Caki2 (cell line): ENCODE measurements at regions not wholly inside any gene's neighbourhood (a gene's known extent, or its start where the extent isn't known, plus 50 kb on each side); places are given as distances from the start of the nearest gene placed in this dataset.

Source experiments
- DNase-seq: peaks from one replicate; pipeline ENCODE4 v3.0.0-alpha.2; 2015; ENCODE audit warnings: low read depth
- in situ Hi-C: cut with HindIII; loops from 2 replicates; pipeline ENCODE4 v1.10.0; 2016; ENCODE audit warnings: low sequenced_read_pairs, low pct_unique_long_range_greater_than_20kb, mixed read lengths

DNA sequence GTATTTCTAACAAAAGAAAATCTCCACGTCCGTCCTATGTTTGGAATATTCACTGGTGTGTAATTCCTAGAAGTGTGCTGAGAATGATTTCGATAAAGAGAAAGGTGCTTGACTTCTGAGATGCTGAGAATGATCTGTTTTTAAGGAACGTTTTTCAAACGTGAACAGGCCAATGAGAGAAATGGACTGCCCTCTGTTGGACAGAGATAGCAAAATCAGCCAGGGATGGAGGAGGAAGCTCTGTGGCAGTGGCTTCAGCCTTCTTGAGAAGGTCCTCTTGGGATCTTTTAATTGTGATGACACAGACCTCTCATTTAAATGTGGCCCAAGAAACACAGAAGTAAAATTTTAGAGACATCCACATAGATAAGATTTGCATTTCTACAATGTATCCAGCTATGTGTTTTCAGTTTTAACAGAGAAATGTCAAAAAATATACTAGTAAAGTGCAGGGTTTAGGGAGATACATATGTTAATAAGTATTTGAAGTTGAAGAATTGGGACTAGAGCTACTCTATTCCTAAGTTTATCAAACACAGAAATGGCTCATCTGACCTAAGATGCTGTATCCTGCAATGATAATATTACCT is 84.0 kb upstream of the RCN1 start:
- DNase-seq = peak; percentile 36
- in situ Hi-C loops = no loop called here

DNA sequence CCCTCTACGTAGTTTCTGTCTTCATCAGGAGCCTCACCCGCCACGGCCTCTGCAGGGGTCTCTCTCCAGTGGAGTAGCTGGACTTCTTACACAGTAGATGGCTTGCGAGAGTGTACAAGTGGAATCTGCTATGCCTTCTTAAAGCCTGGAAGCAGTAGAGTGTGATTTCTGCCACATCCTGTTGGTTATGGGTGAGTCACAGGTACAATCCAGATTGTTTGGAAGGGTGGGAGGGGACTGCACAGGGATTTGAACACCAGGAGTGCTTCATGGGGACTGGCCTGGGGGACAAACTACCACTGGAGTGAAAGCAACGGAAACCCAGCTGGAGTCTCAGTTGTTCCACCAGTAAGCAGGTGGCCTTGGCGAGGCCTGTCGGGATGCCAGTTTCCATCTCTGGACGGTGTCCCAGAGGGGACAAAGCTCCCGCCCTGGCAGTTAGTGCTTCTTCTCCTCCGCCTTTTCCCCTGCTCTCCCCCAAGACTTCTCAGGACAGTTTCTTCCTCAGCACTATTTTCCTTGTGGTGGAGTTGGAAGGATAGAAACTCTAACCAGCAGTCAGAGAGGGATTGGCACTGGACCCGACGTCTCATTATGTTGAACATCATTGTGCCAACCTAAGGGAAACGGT is 85.0 kb upstream of the RCN1 start:
- in situ Hi-C loops = no loop called here
- no peak for DNase-seq

DNA sequence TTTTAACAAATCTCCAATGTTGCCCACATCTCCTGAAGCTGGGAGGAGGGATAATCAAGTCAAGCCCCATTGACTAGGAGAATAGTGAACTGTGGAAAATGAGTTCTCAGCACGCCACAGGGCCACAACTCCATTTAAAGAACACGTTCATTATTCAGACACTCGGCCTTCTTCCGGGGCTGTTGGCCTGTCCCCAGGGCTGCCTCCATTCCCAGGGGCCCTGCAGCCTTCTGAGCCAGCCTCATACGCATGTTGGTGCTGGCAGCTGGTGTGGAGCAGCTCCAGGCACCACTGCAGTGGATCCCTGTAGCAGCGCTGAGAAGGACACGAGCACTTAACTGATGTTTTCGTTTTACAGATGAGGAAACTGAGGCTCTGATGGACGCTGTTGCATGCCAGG is 87.5 kb upstream of the RCN1 start:
- DNase-seq = peak; percentile 15
- in situ Hi-C loops = no loop called here

DNA sequence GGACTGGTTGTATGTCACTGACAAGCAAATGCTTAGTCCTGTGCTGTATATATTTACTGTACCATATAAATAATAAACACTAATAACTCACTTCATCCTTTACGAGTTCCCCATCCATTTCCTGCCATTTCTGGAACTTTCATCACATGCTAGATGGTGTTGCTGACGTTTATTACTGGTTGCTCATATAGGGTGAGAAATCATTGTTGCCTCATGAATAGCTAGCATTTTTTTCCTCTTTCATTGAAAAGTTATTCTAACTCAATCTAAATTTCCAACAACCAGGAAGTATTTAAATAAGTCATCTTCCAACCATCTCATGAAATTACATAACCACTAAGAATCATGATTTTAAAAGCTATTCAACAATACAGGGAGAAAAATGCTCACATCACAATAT is 88.6 kb upstream of the RCN1 start:
- no peak for DNase-seq
- in situ Hi-C loops = no loop called here

DNA sequence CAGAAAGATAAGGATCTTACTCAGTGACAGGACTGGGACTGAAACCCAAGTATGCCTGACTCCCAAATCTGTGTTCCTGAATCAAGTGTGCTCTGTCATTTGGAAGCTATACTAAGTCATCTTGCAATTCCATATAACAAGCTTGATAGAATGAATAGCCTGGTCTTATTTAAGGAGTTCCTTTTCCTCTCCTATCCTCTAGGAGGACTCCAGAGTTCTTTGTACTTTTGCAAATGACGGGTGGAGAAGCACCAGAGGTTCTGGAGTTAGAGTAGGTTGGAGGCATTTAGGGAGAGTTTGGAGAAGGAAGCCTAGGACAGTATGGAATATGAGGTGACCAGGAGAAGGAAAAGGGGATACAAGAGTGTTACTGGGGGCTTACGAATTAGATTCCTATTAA is 92.9 kb upstream of the RCN1 start:
- DNase-seq = no peak
- in situ Hi-C loops = no loop called here

DNA sequence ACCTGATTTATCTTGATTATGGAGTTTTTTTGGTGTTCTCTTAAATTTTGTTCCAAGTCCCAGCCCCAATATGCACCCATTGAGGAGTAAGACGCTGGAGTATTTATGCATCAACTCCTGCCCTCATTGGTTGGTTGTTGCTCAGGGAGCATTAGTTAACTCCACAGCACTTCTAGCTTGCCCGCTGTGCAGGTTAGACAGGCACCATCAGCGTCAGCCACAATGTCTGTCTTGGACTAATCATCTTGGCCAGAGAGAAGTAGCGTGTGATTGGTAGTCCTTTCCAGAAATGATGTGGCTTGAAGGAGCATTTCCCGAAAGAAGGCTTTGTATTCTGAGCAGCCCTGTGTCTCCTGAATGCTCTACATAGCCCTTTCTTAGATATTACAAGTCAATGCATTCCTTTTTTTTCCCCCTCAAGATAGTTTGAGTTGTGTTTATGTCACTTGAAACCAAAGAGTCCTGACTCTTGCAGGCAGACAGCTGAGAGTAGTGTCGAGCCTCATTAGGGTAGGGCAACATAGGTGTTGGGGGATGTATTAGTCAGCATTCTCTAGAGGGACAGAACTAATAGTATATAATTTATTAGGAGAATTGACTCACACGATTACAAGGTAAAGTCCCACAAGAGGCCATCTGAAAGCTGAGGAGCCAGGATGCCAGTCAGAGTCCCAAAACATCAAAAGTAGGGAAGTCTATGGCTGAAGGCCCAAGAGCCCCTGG is 94.6 kb upstream of the RCN1 start:
- in situ Hi-C loops = no loop called here
- DNase-seq = no peak

DNA sequence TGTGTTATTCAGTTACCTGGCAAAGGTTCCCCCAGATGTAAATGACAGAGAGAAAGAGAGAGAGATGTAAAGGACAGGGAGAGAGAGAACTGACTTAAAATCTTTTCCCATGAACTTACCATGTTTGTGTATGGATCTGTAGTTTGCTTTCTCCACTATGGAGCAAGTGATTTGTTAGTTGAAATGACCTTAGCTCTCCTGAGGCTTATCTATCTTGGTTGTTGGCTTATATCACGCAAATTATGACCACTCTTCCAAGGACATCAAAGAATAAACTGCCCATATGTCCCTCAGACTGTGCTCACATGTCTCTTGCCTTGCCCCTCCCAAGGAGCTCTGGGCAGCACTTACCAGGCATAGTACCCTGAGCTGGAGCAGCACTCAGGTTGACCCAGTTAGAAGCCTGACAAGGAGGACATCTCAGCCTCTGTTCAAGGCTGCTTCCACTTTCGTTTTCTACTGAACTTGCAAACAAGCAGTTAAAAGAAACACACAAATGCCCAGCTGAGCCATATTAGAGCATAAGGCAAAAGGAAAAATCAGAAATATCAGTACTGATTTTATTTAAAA is 95.3 kb upstream of the RCN1 start:
- in situ Hi-C loops = no loop called here
- DNase-seq = no peak

DNA sequence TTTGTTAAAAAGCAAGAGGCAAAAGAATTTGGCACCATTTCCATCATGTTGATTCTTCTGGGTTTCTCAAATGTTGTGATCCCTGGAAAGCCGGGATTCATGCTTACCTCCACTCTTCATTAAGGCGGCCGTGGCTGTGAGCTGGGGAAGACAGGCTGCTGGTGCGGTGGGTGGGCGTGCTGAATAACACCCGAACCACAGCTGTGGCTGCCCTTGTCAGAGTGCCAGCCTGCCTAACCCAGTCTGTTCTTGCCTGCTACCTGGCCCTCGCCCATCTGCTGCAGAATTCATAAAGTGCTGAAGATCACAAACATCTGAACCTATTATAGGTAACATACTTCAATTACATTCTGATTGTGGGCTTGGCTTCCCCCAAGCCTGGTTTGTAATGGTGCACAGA is 95.8 kb upstream of the RCN1 start:
- in situ Hi-C loops = no loop called here
- DNase-seq = no peak

DNA sequence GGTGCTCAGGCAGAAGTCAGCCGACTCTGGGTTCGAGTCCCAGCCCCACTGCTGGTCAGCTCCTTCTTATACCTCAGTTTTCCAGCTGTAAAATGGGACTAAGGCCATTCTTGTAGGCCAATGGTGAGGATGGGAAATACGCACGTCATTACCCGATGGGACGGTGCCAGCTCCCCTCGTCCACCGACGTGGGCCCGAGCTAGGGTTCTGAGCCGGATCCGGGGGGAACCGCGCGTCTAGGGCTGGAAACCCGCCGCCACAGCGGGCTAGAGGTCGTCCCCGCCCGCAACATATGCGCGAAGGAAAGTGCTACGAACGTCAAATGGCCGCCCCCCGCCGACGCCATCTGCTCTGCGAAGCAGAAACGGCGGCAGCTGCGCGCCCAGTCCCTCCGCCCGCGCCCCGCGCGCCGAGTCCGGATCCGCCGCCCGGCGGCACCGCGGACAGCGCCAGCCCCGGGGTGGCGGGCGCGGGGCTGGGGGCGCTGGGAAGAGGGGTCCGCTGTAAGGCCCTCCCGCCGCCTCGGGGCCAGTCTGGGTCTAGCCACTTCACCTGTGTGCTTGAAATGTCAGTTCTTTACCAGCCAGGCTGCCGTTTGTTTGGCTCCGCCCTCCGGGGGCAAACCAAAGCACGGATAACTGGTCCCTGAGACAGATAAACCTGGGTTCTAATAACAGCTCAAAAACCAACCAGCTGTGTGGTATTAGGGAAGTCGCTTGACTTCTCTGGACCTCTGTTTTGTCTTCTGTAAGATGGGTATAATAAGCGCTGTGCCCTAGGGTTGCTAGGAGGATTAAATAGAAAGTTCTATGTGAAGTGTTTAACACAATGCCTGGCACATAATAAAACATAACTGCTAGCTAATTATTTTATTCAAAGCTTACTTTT is 103.5 kb upstream of the RCN1 start:
- in situ Hi-C loops = no loop called here

DNA sequence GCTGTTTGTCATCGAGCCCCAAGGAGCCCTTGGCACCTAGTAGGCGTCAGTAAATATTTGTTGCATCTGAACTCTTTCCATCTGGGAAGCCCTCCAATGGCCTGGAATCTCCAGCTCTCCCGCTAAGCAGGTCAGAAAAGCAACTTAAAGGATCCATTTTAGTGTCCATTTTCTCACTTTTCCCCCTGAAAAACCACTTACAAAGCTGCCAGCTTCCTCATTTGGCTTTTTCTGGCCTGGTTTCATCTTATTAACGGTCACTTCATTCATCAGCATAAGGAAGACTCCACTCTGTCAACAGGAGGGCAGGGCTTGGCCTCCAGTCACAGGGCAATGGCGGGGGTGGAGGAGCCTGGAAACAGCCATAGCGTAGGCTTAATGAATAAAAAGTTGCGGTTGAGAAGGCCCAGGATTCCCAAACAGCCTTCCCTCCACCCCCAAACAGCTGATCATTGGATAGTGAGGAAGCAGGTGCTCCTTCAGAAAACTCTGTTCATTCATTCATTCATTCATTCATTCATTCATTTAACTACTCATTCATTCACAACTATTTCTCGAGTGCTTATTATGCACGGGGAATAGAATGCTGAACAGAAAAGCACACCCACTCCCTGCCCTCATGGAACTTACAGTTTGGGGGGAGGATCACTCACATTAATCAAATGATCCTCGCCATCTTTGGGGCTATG is 104.5 kb upstream of the RCN1 start:
- in situ Hi-C loops = no loop called here
- no peak for DNase-seq

More for the DNA sequence above, 103.5 kb upstream of the RCN1 start:
- no peak for DNase-seq

DNA sequence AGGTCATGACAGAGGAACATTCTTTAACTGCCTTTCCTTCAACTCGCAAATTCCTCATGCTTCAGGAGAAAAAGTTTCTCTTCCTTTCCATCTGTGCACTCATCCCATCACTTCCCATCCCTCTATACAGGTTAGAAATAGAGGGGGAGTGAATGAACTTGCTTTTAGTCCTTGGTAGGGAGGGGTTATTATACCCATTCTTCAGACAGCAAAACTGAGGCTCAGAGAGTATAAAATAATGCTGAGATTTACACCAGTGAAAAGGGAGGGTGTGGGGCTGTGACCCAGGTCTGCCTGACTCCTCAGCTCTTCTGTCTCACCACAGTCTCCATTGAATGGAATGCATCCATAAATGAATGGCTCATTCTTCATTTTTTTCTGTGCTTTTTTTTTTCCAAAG is 109.4 kb upstream of the RCN1 start:
- in situ Hi-C loops = no loop called here
- DNase-seq = no peak

DNA sequence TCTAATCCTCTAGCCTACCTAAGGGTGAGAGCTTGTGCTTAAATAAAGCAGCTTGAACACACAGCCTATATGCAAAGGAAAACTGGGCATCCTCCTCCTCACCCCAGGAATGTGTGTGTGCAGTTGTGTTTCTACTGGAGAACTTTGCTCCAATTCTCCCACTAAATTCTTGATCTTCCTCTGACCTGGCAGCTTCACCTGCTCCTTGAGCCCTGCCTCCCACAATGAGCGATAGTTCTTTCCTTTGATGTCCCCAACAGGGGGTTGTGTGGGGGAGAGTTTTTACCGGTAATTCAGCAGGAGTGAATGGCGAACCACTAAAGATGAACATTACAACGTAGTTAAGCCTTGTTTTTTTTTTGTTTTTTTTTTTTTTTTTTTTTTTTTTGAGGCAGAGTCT is 113.5 kb upstream of the RCN1 start:
- in situ Hi-C loops = no loop called here

DNA sequence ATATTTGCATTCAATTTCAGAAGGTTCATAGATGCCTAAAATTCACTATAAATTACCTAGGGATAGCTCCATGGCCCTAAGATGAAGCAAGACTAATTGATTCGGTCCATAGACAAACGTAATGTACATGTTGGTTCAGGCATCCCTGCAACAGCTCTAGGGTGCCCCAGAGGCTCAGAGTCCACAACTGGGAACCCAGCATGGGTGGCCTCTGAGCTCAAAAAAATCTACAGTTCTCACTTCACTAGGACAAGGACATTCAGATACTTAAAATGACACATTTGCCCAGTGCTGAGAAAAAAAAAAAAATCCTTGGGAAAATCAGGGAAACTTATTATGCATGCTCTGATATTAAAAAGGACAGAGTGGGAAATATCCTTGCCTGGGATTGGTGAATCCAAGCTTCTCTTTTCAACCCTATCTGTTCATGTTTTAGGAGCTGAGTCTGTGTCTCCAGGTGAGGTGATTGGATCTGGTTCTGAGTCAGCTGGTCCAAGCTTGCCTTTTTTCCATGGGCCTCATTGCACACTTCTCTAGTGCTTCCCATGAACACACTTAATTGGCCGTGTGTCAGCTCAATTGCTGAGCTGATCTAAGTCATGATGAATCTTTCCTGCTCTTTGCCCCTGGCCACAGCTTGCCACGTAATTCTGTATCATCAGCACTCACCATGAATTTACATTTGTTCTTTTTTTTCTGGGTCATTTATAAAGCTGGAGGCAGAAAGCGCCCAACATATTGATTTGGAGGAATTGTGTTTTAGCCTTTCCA is 116.3 kb upstream of the RCN1 start:
- in situ Hi-C loops = no loop called here

More for the DNA sequence above, 113.5 kb upstream of the RCN1 start:
- DNase-seq = no peak

DNA sequence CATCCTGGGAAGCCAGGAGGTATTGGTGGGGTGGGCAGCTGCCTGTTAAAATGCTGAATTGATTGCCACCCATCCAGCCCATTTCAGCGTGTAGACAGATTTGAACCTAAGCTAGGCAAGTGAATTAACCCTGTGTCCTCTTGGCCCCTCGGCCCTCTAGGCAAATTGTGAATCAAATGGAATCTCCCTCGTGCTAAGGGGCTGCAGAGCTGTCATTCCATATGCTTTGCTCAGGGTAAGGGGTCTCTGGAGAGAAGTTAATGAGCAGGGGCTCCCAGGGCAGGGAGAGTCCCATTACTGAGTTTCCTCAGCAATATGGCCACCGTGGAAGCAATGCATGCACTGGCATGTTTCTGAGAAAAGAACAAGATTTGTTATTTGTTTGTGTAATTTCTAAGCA is 117.7 kb upstream of the RCN1 start:
- in situ Hi-C loops = no loop called here
- no peak for DNase-seq

More for the DNA sequence above, 116.3 kb upstream of the RCN1 start:
- peak; percentile 73 for DNase-seq

DNA sequence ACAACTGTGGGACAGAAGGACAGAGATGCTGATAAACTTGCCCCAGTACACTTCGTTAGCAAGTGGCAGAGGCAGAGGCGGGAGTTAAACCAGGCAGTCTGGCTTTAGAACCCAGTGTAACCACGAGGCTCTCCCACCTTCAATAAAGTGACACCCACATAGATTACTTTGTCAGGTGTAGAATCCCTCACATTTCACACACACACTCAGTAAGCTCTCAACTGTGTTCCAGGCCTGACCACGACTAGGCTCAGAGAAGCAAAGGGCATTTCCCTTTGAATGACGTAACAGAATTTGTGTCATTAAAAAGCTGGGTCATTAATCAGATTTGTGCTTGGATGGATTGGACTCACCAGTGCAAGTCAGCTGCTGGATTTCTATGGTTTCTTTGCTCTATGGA is 118.3 kb upstream of the RCN1 start:
- DNase-seq = no peak
- in situ Hi-C loops = no loop called here

DNA sequence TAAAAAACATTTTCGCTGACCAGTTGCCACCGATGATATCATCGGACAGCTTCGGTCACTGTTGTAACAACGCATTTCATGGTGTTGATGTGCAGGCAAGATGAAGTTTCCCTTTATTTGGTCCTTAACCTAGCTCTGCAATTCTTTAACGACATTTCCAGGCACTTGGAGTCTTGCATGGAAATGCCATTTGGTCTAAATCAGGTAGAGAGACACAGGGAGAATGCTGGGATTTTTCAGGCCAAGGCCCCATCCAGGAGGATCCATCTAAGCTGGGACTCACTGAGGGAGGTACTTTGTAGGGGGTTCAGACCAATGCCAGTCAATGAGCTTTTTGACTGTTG is 121.5 kb upstream of the RCN1 start:
- in situ Hi-C loops = no loop called here
- no peak for DNase-seq
